ENCODE measurements at regions not wholly inside any gene's neighbourhood (a gene's known extent, or its start where the extent isn't known, plus 50 kb on each side); places are given as distances from the start of the nearest gene placed in this dataset.

- Mint-ChIP-seq H3K9me3 (ENCODE audit: unreplicated experiment) (no peaks in the 10 kb centered on the region), H3K36me3 (ENCODE audit: insufficient read depth, unreplicated experiment) (no peaks in the 10 kb centered on the region), H3K4me1 (ENCODE audit: low read depth, unreplicated experiment) (no peaks in the 10 kb centered on the region), H3K27me3 (ENCODE audit: insufficient read depth, unreplicated experiment) (no peaks in the 10 kb centered on the region), H3K4me3 (ENCODE audit: unreplicated experiment) (no peak overlapping the region), H3K27ac (ENCODE audit: unreplicated experiment) (no peak overlapping the region)
- ChIA-PET CTCF (no interaction called here), POLR2A (no interaction called here)
- no TSS peak for BruUV-seq (replicated peaks)
- no peak for DNase-seq
- intact Hi-C loops (cut with micrococcal nuclease; ENCODE audit: unreplicated experiment): no loop called here
- Histone ChIP-seq H3K27me3 (replicated peaks; ENCODE audit: control insufficient read depth, insufficient read depth, low read length) (no peaks in the 10 kb centered on the region), H3K4me3 (ENCODE audit: low read depth, low read length) (no peak overlapping the region), H3K36me3 (ENCODE audit: control insufficient read depth, insufficient read depth, low read length) (no peaks in the 10 kb centered on the region), H3K9me3 (no peaks in the 10 kb centered on the region; the same call in 1 of the 2 replicates), H3K4me1 (no peaks in the 10 kb centered on the region)
- TF ChIP-seq CTCF (IDR thresholded peaks at IDR 0.05; ENCODE audit: insufficient read depth in 1 of 2, low read depth in 1 of 2, low read length in 1 of 2, severe bottlenecking in 1 of 2, unreplicated experiment in 1 of 2): no peak
These were observed 50.9 kb downstream of the TNP1 start for GRCh38 chr2:216808805-216809425.

- no peaks in the 10 kb centered on the region for H3K36me3 ChIP-seq (ENCODE audit: control insufficient read depth, insufficient read depth, low read length)
- no peaks in the 10 kb centered on the region for H3K9me3 Mint-ChIP-seq (ENCODE audit: unreplicated experiment)
- TF ChIP-seq CTCF (IDR thresholded peaks at IDR 0.05; ENCODE audit: insufficient read depth in 1 of 2, low read depth in 1 of 2, low read length in 1 of 2, severe bottlenecking in 1 of 2, unreplicated experiment in 1 of 2): no peak
- H3K27me3 Mint-ChIP-seq (ENCODE audit: insufficient read depth, unreplicated experiment): no peaks in the 10 kb centered on the region
- DNase-seq: no peak
- H3K4me1 ChIP-seq: no peaks in the 10 kb centered on the region
- BruUV-seq (replicated peaks): no TSS peak
- ChIA-PET CTCF (no interaction called here), POLR2A (no interaction called here)
- no peaks in the 10 kb centered on the region for H3K4me1 Mint-ChIP-seq (ENCODE audit: low read depth, unreplicated experiment)
- H3K36me3 Mint-ChIP-seq (ENCODE audit: insufficient read depth, unreplicated experiment): no peaks in the 10 kb centered on the region
- no peak overlapping the region for H3K4me3 Mint-ChIP-seq (ENCODE audit: unreplicated experiment)
- no peak overlapping the region for H3K4me3 ChIP-seq (ENCODE audit: low read depth, low read length)
- no peak overlapping the region for H3K27ac Mint-ChIP-seq (ENCODE audit: unreplicated experiment)
- no peaks in the 10 kb centered on the region for H3K27me3 ChIP-seq (replicated peaks; ENCODE audit: control insufficient read depth, insufficient read depth, low read length)
- intact Hi-C loops (cut with micrococcal nuclease; ENCODE audit: unreplicated experiment): no loop called here
- H3K9me3 ChIP-seq: no peaks in the 10 kb centered on the region; the same call in 1 of the 2 replicates
These were observed 52.0 kb downstream of the TNP1 start for GRCh38 chr2:216807857-216808272.

- POLR2A ChIA-PET: no interaction called here
- no peak overlapping the region for H3K27ac Mint-ChIP-seq (ENCODE audit: unreplicated experiment)
- DNase-seq: no peak
- no peaks in the 10 kb centered on the region for H3K36me3 Mint-ChIP-seq (ENCODE audit: insufficient read depth, unreplicated experiment)
- no peaks in the 10 kb centered on the region for H3K27me3 Mint-ChIP-seq (ENCODE audit: insufficient read depth, unreplicated experiment)
- no peaks in the 10 kb centered on the region; the same call in 1 of the 2 replicates for H3K9me3 ChIP-seq
- TF ChIP-seq CTCF (IDR thresholded peaks at IDR 0.05; ENCODE audit: insufficient read depth in 1 of 2, low read depth in 1 of 2, low read length in 1 of 2, severe bottlenecking in 1 of 2, unreplicated experiment in 1 of 2): no peak
- no peaks in the 10 kb centered on the region for H3K36me3 ChIP-seq (ENCODE audit: control insufficient read depth, insufficient read depth, low read length)
- H3K4me1 Mint-ChIP-seq (ENCODE audit: low read depth, unreplicated experiment): no peaks in the 10 kb centered on the region
- intact Hi-C loops (cut with micrococcal nuclease; ENCODE audit: unreplicated experiment): no loop called here
- H3K4me1 ChIP-seq: no peaks in the 10 kb centered on the region
- CTCF ChIA-PET: no interaction called here
- no TSS peak for BruUV-seq (replicated peaks)
- no peak overlapping the region for H3K4me3 ChIP-seq (ENCODE audit: low read depth, low read length)
- no peaks in the 10 kb centered on the region for H3K9me3 Mint-ChIP-seq (ENCODE audit: unreplicated experiment)
- H3K4me3 Mint-ChIP-seq (ENCODE audit: unreplicated experiment): no peak overlapping the region
- no peaks in the 10 kb centered on the region for H3K27me3 ChIP-seq (replicated peaks; ENCODE audit: control insufficient read depth, insufficient read depth, low read length)
These were observed 55.2 kb downstream of the TNP1 start for GRCh38 chr2:216804357-216805350.
